Middle frontal gyrus (tissue), 1 donor: ENCODE measurements at regions not wholly inside any gene's neighbourhood (a gene's known extent, or its start where the extent isn't known, plus 50 kb on each side); places are given as distances from the start of the nearest gene placed in this dataset.
"Not testable (repeated sequence)": the region's sequence is repeated elsewhere in the genome, so short reads cannot be mapped to it uniquely, and the experiment has no call there.

Experiments used
- DNase-seq: peaks from one replicate; pipeline ENCODE4 v3.0.0-alpha.2; 2015; ENCODE audit warnings: low spot score; ENCODE audit errors: extremely low spot score

GRCh38 chr1:67907467-67907866 is 74.2 kb upstream of the GNG12 start:
- DNase-seq: not testable (repeated sequence)

- not testable (repeated sequence) for DNase-seq
Observed at GRCh38 chr1:67906015-67906414, 72.7 kb upstream of the GNG12 start.

- DNase-seq: not testable (repeated sequence)
Observed at GRCh38 chr1:67902546-67903223, 69.4 kb upstream of the GNG12 start.

GRCh38 chr1:67898033-67898726 is 64.9 kb upstream of the GNG12 start:
- DNase-seq: no peak

GRCh38 chr1:67897270-67897949 is 64.1 kb upstream of the GNG12 start:
- DNase-seq: no peak

GRCh38 chr1:67896826-67897225 is 63.6 kb upstream of the GNG12 start:
- DNase-seq: no peak

GRCh38 chr1:67894981-67895735 is 61.9 kb upstream of the GNG12 start:
- no peak for DNase-seq

GRCh38 chr1:67893126-67893495 is 59.8 kb upstream of the GNG12 start:
- no peak for DNase-seq

GRCh38 chr1:67892476-67893125 is 59.3 kb upstream of the GNG12 start:
- no peak for DNase-seq

- DNase-seq: no peak
Observed at GRCh38 chr1:67890857-67891256, 57.6 kb upstream of the GNG12 start.

- DNase-seq: no peak
Observed at GRCh38 chr1:67889953-67890567, 56.8 kb upstream of the GNG12 start.

GRCh38 chr1:67889466-67889865 is 56.2 kb upstream of the GNG12 start:
- no peak for DNase-seq

GRCh38 chr1:67888216-67889106 is 55.2 kb upstream of the GNG12 start:
- no peak for DNase-seq

- DNase-seq: no peak
Observed at GRCh38 chr1:67887146-67887545, 53.9 kb upstream of the GNG12 start.

- no peak for DNase-seq
Observed at GRCh38 chr1:67886076-67886475, 52.8 kb upstream of the GNG12 start.

- no peak for DNase-seq
Observed at GRCh38 chr1:67883069-67883468, 49.8 kb upstream of the GNG12 start.
